ENCODE measurements at regions not wholly inside any gene's neighbourhood (a gene's known extent, or its start where the extent isn't known, plus 50 kb on each side); places are given as distances from the start of the nearest gene placed in this dataset.

DNA sequence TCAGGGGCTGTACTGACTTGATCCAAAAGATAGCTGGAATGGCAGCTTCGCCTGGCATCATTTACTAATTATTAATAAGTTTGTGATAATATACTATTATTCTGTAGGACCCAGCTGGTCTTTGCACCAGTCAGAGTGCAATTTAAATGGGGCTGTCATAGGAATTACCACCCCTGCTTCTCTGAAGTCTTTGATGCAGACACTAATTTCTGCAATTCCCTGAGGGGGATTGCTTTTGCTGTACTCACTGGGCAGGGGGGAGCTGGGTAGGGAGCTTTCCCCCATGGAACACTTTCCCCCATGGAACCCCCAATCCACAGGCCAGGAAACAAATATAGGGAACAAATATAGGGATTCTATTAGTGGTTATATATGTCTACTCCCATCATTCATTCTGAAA is 54.9 kb upstream of the TSKU start:
- no peak overlapping the region for H3K27ac ChIP-seq
- ATAC-seq, result no peak
- H3K4me1 ChIP-seq, result peaks cover 0 to 14% (median 0%) of the 10 kb centered on the region in 4 donors
- no peak overlapping the region for H3K4me3 ChIP-seq
- H3K36me3 ChIP-seq, result no peaks in the 10 kb centered on the region
- TF ChIP-seq POLR2A (IDR thresholded peaks at IDR 0.05), result no peak
- TF ChIP-seq, protein P1, sequence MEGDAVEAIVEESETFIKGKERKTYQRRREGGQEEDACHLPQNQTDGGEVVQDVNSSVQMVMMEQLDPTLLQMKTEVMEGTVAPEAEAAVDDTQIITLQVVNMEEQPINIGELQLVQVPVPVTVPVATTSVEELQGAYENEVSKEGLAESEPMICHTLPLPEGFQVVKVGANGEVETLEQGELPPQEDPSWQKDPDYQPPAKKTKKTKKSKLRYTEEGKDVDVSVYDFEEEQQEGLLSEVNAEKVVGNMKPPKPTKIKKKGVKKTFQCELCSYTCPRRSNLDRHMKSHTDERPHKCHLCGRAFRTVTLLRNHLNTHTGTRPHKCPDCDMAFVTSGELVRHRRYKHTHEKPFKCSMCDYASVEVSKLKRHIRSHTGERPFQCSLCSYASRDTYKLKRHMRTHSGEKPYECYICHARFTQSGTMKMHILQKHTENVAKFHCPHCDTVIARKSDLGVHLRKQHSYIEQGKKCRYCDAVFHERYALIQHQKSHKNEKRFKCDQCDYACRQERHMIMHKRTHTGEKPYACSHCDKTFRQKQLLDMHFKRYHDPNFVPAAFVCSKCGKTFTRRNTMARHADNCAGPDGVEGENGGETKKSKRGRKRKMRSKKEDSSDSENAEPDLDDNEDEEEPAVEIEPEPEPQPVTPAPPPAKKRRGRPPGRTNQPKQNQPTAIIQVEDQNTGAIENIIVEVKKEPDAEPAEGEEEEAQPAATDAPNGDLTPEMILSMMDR (IDR thresholded peaks at IDR 0.05), result no peak
- no peak for DNase-seq
- intact Hi-C loops (cut with DNase I), result loop anchor here in 1 of 2 donors (5.0 kb wide), 1 partner anchor 69 kb away; no protein-coding TSS in a partner anchor
- no peaks in the 10 kb centered on the region for H3K27me3 ChIP-seq
- H3K9me3 ChIP-seq, result no peaks in the 10 kb centered on the region
- WGBS (ENCODE audit: insufficient coverage, low coverage, low lambda C conversion rate, missing lambda C conversion rate), result 90% methylated on average over 1 of the region's 1 CpG

DNA sequence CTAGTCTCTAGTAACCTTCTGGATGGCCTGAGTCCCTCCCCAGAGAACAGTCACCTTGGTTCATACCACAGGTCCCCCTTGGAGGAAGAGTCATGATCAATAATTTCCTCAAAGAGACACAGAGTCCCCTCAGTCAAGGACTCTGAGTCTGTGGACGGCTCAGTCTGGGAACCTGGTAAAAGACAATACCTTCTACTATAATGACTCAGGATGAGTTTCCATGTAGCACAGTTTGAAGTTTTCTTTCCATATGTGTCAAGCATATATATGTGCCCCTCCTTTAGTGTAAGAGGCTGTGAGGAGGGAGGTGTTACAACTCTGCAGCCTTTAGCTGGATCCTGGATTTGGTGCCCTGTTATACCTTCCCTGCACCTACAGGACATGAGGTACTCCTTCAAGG is 54.4 kb upstream of the TSKU start:
- Histone ChIP-seq H3K4me1 (peaks cover 0 to 14% (median 0%) of the 10 kb centered on the region in 4 donors), H3K27me3 (no peaks in the 10 kb centered on the region), H3K36me3 (no peaks in the 10 kb centered on the region), H3K4me3 (no peak overlapping the region), H3K9me3 (no peaks in the 10 kb centered on the region), H3K27ac (no peak overlapping the region)
- WGBS (ENCODE audit: insufficient coverage, low coverage, low lambda C conversion rate, missing lambda C conversion rate), result 100% methylated on average over 1 of the region's 1 CpG
- no peak for TF ChIP-seq POLR2A (IDR thresholded peaks at IDR 0.05)
- TF ChIP-seq, protein P1 (IDR thresholded peaks at IDR 0.05), result no peak
- ATAC-seq, result no peak
- intact Hi-C loops (cut with DNase I), result loop anchor here in 1 of 2 donors (5.0 kb wide), 1 partner anchor 69 kb away; no protein-coding TSS in a partner anchor
- DNase-seq, result no peak

DNA sequence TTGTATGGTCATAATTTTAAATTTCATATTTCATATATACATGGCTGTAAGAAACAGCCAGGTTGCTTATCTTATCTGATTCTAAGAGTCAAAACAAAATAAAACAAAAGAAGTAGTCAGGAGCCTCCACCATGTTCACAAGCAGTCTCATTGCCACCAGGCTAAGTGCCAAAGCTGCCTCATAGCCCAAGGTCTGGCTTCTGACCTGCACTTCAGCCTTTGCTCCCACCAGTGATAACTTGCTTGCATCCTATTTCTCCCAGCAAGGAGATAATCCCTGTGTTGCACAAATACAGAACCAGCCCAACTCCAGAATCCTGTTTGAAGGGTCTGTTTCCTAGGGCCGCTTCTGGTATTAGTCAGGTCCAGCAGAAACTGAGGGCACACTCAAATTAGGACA is 53.9 kb upstream of the TSKU start:
- peak; percentile 67 to 86 (median 74) for ATAC-seq
- WGBS (ENCODE audit: insufficient coverage, low coverage, low lambda C conversion rate, missing lambda C conversion rate), result 67% methylated on average over 1 of the region's 1 CpG
- H3K9me3 ChIP-seq, result no peaks in the 10 kb centered on the region

DNA sequence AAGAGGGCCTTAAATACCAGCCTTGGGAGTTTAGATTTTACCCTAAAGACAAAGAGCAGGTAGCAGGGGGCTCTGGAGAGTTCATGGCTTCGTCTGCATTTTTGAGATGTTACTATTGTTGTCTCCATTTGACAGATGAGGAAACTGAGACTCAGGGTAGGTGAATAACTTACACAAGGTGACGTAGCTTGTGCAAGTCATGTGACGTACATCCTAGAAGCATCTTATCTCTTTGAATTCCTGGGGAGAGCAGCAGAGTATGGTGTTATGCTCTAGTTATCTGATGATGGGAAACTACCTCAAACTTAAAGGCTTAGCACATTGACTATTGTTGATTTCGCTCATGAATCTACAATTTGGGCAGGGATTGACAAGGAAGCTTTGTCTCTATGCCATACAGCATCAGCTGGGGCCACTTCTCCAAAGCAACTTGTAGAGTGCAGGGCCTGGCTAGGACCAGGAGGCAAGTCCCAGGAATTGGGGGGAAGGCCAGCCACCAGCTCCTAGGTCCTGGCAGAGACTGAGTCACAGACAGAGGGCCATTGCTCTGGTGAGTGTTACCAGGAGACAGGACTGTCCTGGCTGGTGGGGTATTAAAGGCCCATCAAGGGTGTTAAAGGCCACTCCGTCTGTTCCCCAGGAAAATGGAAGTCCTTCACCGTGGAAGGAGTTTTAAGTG is 52.1 kb upstream of the TSKU start:
- no peaks in the 10 kb centered on the region for H3K27me3 ChIP-seq
- ATAC-seq, result no peak
- H3K36me3 ChIP-seq, result no peaks in the 10 kb centered on the region
- no peak for DNase-seq
- H3K9me3 ChIP-seq, result no peaks in the 10 kb centered on the region
- TF ChIP-seq, protein P1 (IDR thresholded peaks at IDR 0.05), result no peak
- TF ChIP-seq POLR2A (IDR thresholded peaks at IDR 0.05), result no peak
- H3K27ac ChIP-seq, result no peak overlapping the region
- no peak overlapping the region for H3K4me3 ChIP-seq
- peaks cover 0 to 14% (median 0%) of the 10 kb centered on the region in 4 donors for H3K4me1 ChIP-seq
- intact Hi-C loops (cut with DNase I), result loop anchor here in 1 of 2 donors (10.0 kb wide), 2 partner anchors 184 to 304 kb away; partner anchors contain the start of gene B3GNT6
- WGBS (ENCODE audit: insufficient coverage, low coverage, low lambda C conversion rate, missing lambda C conversion rate), result 56% methylated on average over 3 of the region's 6 CpGs

More for the DNA sequence above, 53.9 kb upstream of the TSKU start:
- TF ChIP-seq, protein P1 (IDR thresholded peaks at IDR 0.05), result no peak
- no peak for TF ChIP-seq POLR2A (IDR thresholded peaks at IDR 0.05)
- intact Hi-C loops (cut with DNase I), result loop anchor here in 1 of 2 donors (5.0 kb wide), 1 partner anchor 68 kb away; no protein-coding TSS in a partner anchor
- Histone ChIP-seq H3K36me3 (no peaks in the 10 kb centered on the region), H3K27me3 (no peaks in the 10 kb centered on the region), H3K4me3 (no peak overlapping the region), H3K27ac (no peak overlapping the region), H3K4me1 (peaks cover 0 to 14% (median 0%) of the 10 kb centered on the region in 4 donors)
- DNase-seq, result peak; percentile 57 to 72 (median 62)

Data from right lobe of liver (tissue), 6 donors.